Right atrium auricular region (tissue), 2 donors: ENCODE measurements at regions not wholly inside any gene's neighbourhood (a gene's known extent, or its start where the extent isn't known, plus 50 kb on each side); places are given as distances from the start of the nearest gene placed in this dataset.
A peak's percentile ranks its signal among the peaks of the same experiment; 100 is the strongest.

Experiments
- DNase-seq: peaks from one replicate; pipeline ENCODE4 v3.0.0-alpha.2; 2019; ENCODE audit warnings: low spot score
- H3K27ac ChIP-seq, 2 donors: fragments of 200-600 bp; sonication (generic); 1 replicate in 1 of 2; 2 replicates in 1 of 2; pipeline ENCODE4 v1.5.1; 2016 to 2019
- H3K27me3 ChIP-seq, 2 donors: fragments of 200-600 bp; sonication (generic); one replicate each; pipeline versions ENCODE4 v1.5.1 to v1.6.0; 2017 to 2019
- H3K36me3 ChIP-seq: fragments of 200-600 bp; sonication (generic); one replicate; pipeline ENCODE4 v1.5.1; 2016
- H3K4me1 ChIP-seq, 2 donors: fragments of 200-600 bp; sonication (generic); one replicate each; pipeline versions ENCODE4 v1.5.1 to v1.6.0; 2017 to 2019
- H3K4me3 ChIP-seq, 2 donors: fragments of 200-600 bp; sonication (generic); 1 replicate in 1 of 2; 2 replicates in 1 of 2; pipeline ENCODE4 v1.5.1; 2017 to 2019; ENCODE audit warnings: mild to moderate bottlenecking in 1 of 2, moderate library complexity in 1 of 2
- H3K9me3 ChIP-seq, 2 donors: fragments of 200-600 bp; sonication (generic); one replicate each; pipeline ENCODE4 v1.5.1; 2019
- TF ChIP-seq, protein P1 (sequence below), 2 donors: fragments of 200-600 bp; sonication (generic); IDR thresholded peaks; one replicate each; pipeline ENCODE4 v1.5.1; 2019; ENCODE audit warnings: antibody characterized with exemption in 2 of 2

DNA sequence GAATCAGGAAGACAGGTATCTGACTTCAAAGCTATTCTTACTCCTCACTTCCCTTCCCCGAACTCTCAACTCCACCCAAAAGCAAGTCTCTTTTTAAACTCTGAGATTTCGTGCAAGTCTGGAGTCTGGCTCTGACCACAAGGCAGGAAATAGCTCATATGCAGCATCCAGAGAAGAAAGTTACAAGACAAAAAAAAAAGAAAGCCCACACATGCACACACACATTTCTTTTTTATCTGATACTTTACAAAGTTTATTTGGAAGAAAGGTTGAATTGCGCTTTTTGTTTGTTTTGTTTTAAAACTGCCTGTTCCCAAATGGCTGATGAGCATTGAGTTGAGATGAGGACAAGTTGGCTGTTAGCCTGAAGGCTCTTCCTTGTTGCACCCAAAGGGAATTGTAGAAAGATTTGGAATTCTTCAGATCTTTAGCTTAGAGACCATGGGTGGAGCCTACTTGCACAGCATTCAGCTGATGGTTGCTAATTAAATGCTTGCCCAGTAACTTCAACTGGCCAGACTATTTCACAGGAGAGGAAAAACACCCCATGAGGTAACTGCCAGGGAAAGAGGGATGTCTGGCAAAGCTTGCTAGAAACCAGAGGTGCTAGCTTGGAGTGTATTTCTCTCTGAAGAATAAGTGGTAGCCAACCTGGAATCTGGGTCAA is 490.3 kb downstream of the TTLL7 start:
- Histone ChIP-seq H3K27ac (peak overlapping the region in 1 of 2 donors; percentile 14), H3K36me3 (no peaks in the 10 kb centered on the region), H3K27me3 (no peaks in the 10 kb centered on the region), H3K9me3 (no peaks in the 10 kb centered on the region), H3K4me3 (no peak overlapping the region), H3K4me1 (peaks cover 0 to 50% of the 10 kb centered on the region in 2 donors)
- TF ChIP-seq, protein P1, sequence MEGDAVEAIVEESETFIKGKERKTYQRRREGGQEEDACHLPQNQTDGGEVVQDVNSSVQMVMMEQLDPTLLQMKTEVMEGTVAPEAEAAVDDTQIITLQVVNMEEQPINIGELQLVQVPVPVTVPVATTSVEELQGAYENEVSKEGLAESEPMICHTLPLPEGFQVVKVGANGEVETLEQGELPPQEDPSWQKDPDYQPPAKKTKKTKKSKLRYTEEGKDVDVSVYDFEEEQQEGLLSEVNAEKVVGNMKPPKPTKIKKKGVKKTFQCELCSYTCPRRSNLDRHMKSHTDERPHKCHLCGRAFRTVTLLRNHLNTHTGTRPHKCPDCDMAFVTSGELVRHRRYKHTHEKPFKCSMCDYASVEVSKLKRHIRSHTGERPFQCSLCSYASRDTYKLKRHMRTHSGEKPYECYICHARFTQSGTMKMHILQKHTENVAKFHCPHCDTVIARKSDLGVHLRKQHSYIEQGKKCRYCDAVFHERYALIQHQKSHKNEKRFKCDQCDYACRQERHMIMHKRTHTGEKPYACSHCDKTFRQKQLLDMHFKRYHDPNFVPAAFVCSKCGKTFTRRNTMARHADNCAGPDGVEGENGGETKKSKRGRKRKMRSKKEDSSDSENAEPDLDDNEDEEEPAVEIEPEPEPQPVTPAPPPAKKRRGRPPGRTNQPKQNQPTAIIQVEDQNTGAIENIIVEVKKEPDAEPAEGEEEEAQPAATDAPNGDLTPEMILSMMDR (IDR thresholded peaks at IDR 0.05): no peak
- DNase-seq: no peak

DNA sequence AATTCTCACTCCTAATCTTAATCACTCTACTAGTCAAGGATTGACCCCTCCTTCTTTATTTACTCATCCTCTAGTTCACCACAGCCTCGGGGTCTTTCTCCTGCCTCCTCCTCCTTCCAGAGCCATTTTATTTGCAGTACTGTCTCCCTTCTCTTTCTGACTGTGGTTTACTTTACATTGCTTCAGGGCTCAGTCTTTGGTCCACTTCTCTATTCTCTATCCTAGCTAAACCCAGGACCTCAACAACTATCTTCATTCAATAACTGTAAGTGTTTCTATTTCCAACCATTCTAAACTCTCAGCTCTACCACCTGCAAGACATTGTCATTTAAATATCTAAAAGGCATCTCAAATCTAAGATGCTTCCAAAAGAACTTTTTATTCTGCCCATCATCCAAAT is 493.8 kb downstream of the TTLL7 start:
- TF ChIP-seq, protein P1 (IDR thresholded peaks at IDR 0.05): no peak
- no peaks in the 10 kb centered on the region for H3K36me3 ChIP-seq
- no peaks in the 10 kb centered on the region for H3K9me3 ChIP-seq
- peaks cover 0 to 35% of the 10 kb centered on the region in 2 donors for H3K4me1 ChIP-seq
- DNase-seq: no peak
- H3K4me3 ChIP-seq: no peak overlapping the region
- no peaks in the 10 kb centered on the region for H3K27me3 ChIP-seq
- no peak overlapping the region for H3K27ac ChIP-seq

DNA sequence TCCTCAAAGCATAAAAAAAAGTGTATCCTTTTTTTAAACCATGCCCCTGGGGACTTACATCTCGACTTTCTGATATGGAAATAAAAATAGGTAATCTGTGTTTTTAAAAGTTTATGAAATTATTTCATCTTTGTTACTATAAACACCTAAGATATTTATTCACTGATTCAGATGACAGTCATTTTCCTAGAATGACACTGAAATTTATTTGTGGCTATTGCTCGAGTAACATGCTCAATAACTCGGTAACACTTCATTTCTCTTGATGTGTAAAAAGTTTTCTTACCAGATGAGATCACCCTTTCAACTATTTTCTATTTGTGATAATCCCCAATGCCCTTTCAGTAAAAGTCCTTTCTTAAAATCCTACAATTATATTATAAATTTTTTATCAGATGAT is 495.8 kb downstream of the TTLL7 start:
- Histone ChIP-seq H3K9me3 (no peaks in the 10 kb centered on the region), H3K27ac (no peak overlapping the region)

DNA sequence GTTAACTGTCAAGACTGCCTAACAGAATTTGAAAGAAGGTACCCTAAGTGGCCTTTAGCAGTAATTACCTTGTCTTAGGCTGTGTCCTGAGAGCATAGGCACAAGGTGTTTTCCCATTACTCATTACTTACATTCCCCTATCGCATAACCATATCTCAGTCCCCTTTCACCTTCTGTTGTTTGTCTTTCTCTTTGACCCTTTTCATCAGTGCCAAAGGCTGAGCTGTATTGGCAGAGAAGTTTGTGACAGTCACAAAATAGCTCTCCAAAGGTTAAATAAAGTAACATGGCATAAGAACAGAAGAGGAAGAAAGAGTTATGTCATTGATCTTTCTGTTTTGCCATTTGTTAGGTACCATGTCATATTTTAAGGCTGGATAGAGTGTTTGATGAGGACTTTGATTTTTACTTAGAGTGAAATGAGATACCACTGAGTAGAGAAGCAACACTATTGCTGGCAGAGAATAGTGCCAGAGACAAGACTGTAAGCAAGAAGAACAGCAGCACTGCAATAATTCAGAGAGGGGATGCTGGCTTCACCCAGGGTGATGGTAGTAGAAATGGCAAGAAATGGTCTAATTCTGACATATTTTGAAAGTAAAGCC is 497.8 kb downstream of the TTLL7 start:
- TF ChIP-seq, protein P1 (IDR thresholded peaks at IDR 0.05): no peak
- H3K27me3 ChIP-seq: no peaks in the 10 kb centered on the region
- DNase-seq: no peak
- H3K36me3 ChIP-seq: no peaks in the 10 kb centered on the region
- H3K4me3 ChIP-seq: no peak overlapping the region
- H3K9me3 ChIP-seq: no peaks in the 10 kb centered on the region
- H3K27ac ChIP-seq: no peak overlapping the region
- peaks cover 0 to 8% of the 10 kb centered on the region in 2 donors for H3K4me1 ChIP-seq

More for the DNA sequence above, 495.8 kb downstream of the TTLL7 start:
- TF ChIP-seq, protein P1 (IDR thresholded peaks at IDR 0.05): no peak
- peaks cover 0 to 15% of the 10 kb centered on the region in 2 donors for H3K4me1 ChIP-seq
- no peaks in the 10 kb centered on the region for H3K36me3 ChIP-seq
- DNase-seq: no peak
- H3K4me3 ChIP-seq: no peak overlapping the region
- no peaks in the 10 kb centered on the region for H3K27me3 ChIP-seq

DNA sequence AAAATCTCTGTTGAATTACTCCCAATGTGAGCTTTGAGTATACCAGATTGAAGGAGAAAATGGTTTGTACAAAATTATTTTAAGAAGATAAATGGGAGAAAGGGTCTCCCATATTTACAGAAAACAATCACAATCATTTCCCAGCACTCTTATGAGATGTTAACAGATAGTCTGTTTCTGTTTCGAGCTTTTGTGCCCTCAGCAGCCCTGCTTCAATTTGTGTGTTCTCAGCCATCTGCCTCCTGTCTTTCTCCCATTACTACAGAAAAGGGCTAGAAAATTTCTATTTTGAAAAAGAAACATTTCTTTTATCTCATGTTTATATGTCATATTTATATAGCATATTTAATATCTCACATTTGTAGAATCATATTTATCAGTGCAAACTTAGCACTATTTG is 498.4 kb downstream of the TTLL7 start:
- DNase-seq: no peak
- TF ChIP-seq, protein P1 (IDR thresholded peaks at IDR 0.05): no peak
- peaks cover 0 to 8% of the 10 kb centered on the region in 2 donors for H3K4me1 ChIP-seq

More for the DNA sequence above, 498.4 kb downstream of the TTLL7 start:
- H3K27me3 ChIP-seq: no peaks in the 10 kb centered on the region
- H3K9me3 ChIP-seq: no peaks in the 10 kb centered on the region
- H3K27ac ChIP-seq: no peak overlapping the region
- H3K4me3 ChIP-seq: no peak overlapping the region
- no peaks in the 10 kb centered on the region for H3K36me3 ChIP-seq
